Kidney epithelial cell (primary cell): ENCODE measurements at regions not wholly inside any gene's neighbourhood (a gene's known extent, or its start where the extent isn't known, plus 50 kb on each side); places are given as distances from the start of the nearest gene placed in this dataset.

Experiments
- DNase-seq: peaks from one replicate; pipeline ENCODE4 v3.0.0-alpha.2; 2010; ENCODE audit warnings: low read depth
- H3K27me3 ChIP-seq: 2 replicates; pipeline ENCODE4 v1.6.0; 2011; ENCODE audit warnings: low read length; ENCODE audit not compliant: control insufficient read depth, insufficient read depth
- H3K36me3 ChIP-seq: 2 replicates; pipeline ENCODE4 v1.5.1; 2011; ENCODE audit warnings: low read length; ENCODE audit not compliant: control insufficient read depth, insufficient read depth
- H3K4me3 ChIP-seq: 2 replicates; pipeline ENCODE4 v1.5.1; 2011; ENCODE audit warnings: low read depth, mild to moderate bottlenecking, control low read depth, low read length
- CTCF ChIP-seq: IDR thresholded peaks from 2 replicates; pipeline ENCODE4 v1.5.1; 2011; ENCODE audit warnings: mild to moderate bottlenecking, moderate library complexity, low read length, control low read depth, inconsistent platforms; ENCODE audit not compliant: insufficient read depth, poor library complexity, severe bottlenecking

- no peak overlapping the region for H3K4me3 ChIP-seq
- no peaks in the 10 kb centered on the region for H3K36me3 ChIP-seq
- TF ChIP-seq CTCF = no peak
- DNase-seq = peak; percentile 63
- H3K27me3 ChIP-seq = no peaks in the 10 kb centered on the region
Observed at GRCh38 chr5:61805101-61805500, 473.0 kb downstream of the ZSWIM6 start.

- DNase-seq = no peak
- no peaks in the 10 kb centered on the region for H3K36me3 ChIP-seq
- no peak overlapping the region for H3K4me3 ChIP-seq
- H3K27me3 ChIP-seq = no peaks in the 10 kb centered on the region
- TF ChIP-seq CTCF = no peak
Observed at GRCh38 chr5:61806491-61807020, 474.5 kb downstream of the ZSWIM6 start.

- no peak for DNase-seq
- Histone ChIP-seq H3K36me3 (no peaks in the 10 kb centered on the region), H3K4me3 (no peak overlapping the region), H3K27me3 (no peaks in the 10 kb centered on the region)
- no peak for TF ChIP-seq CTCF
Observed at GRCh38 chr5:61808091-61808490, 476.0 kb downstream of the ZSWIM6 start.

GRCh38 chr5:61808909-61809308 is 476.9 kb downstream of the ZSWIM6 start:
- no peak for TF ChIP-seq CTCF
- H3K4me3 ChIP-seq = no peak overlapping the region

GRCh38 chr5:61809651-61810050 is 477.6 kb downstream of the ZSWIM6 start:
- TF ChIP-seq CTCF = no peak
- Histone ChIP-seq H3K4me3 (no peak overlapping the region), H3K36me3 (no peaks in the 10 kb centered on the region), H3K27me3 (no peaks in the 10 kb centered on the region)
- DNase-seq = no peak

More at GRCh38 chr5:61808909-61809308, 476.9 kb downstream of the ZSWIM6 start:
- Histone ChIP-seq H3K36me3 (no peaks in the 10 kb centered on the region), H3K27me3 (no peaks in the 10 kb centered on the region)
- DNase-seq = no peak

GRCh38 chr5:61811052-61811451 is 479.0 kb downstream of the ZSWIM6 start:
- H3K36me3 ChIP-seq = no peaks in the 10 kb centered on the region
- TF ChIP-seq CTCF = no peak
- no peaks in the 10 kb centered on the region for H3K27me3 ChIP-seq
- no peak for DNase-seq
- no peak overlapping the region for H3K4me3 ChIP-seq
